Stomach (tissue), 8 donors: ENCODE measurements at regions not wholly inside any gene's neighbourhood (a gene's known extent, or its start where the extent isn't known, plus 50 kb on each side); places are given as distances from the start of the nearest gene placed in this dataset.
"Not testable (repeated sequence)": the region's sequence is repeated elsewhere in the genome, so short reads cannot be mapped to it uniquely, and the experiment has no call there.

Experiments
- DNase-seq, 2 donors: peaks; one replicate each; pipeline versions ENCODE4 v3.0.0 to v3.0.0-alpha.2; 2013 to 2019
- H3K27ac ChIP-seq, 5 donors: fragments of 200-600 bp in 4 of 5; sonication (generic) in 4 of 5; one replicate each; pipeline ENCODE4 v1.5.1; 2013 to 2019; ENCODE audit warnings: mild to moderate bottlenecking in 1 of 5, moderate library complexity in 1 of 5
- H3K27me3 ChIP-seq, 3 donors: fragments of 200-600 bp; sonication (generic); one replicate each; pipeline ENCODE4 v1.5.1; 2017 to 2019; ENCODE audit warnings: mixed run types in 1 of 3
- H3K36me3 ChIP-seq, 4 donors: fragments of 200-600 bp; sonication (generic); 1 replicate in 3 of 4; 2 replicates in 1 of 4; pipeline ENCODE4 v1.5.1; 2016 to 2019
- H3K4me1 ChIP-seq, 4 donors: fragments of 200-600 bp; sonication (generic); one replicate each; pipeline ENCODE4 v1.5.1; 2016 to 2019
- H3K4me3 ChIP-seq, 4 donors: fragments of 200-600 bp; sonication (generic) in 3 of 4; one replicate each; pipeline ENCODE4 v1.5.1; 2016 to 2019; ENCODE audit warnings: mild to moderate bottlenecking in 1 of 4
- H3K9me3 ChIP-seq, 4 donors: fragments of 200-600 bp; sonication (generic); one replicate each; pipeline ENCODE4 v1.5.1; 2016 to 2019
- EP300 ChIP-seq: sonication (generic); formaldehyde crosslinking; IDR thresholded peaks from one replicate; pipeline ENCODE4 v1.6.1; 2017; ENCODE audit warnings: antibody characterized with exemption
- POLR2A ChIP-seq, 4 donors: fragments of 450-650 bp; IDR thresholded peaks; one replicate each; pipeline ENCODE4 v1.6.1; 2016; ENCODE audit warnings: antibody characterized with exemption in 4 of 4, control low read depth in 2 of 4, mild to moderate bottlenecking in 1 of 4, moderate library complexity in 1 of 4
- POLR2AphosphoS5 ChIP-seq, 3 donors: sonication (generic); formaldehyde crosslinking; IDR thresholded peaks; one replicate each; pipeline ENCODE4 v1.6.1; 2016; ENCODE audit warnings: antibody characterized with exemption in 3 of 3
- WGBS, 5 donors: extraction: QIAGEN DNeasy Blood & Tissue Kit in 3 of 5; methylation state at CpG; one replicate each; pipeline versions ENCODE4 v1.1.5 to v1.1.7; 2013 to 2018; 5-methylcytosine and 5-hydroxymethylcytosine counted together
- intact Hi-C: fragments of 100-400 bp; cut with DNase I; formaldehyde crosslinking; loops from one replicate; pipeline ENCODE4 v1.15.1; 2023; ENCODE audit warnings: low total_unique reads
- TF ChIP-seq, protein P1 (sequence below), 7 experiments: fragments of 450-650 bp in 4 of 7; fragments of 200-600 bp in 3 of 7; sonication (generic) in 3 of 7; IDR thresholded peaks; one replicate each; pipeline ENCODE4 v1.5.1; 2016 to 2019; ENCODE audit warnings: antibody characterized with exemption in 7 of 7, control low read depth in 2 of 7, mild to moderate bottlenecking in 1 of 7
- donor health status: healthy with polysubstance abuse.
- donor health status: Bipolar disorder and iron deficiency.
- donor health status: healthy.

DNA sequence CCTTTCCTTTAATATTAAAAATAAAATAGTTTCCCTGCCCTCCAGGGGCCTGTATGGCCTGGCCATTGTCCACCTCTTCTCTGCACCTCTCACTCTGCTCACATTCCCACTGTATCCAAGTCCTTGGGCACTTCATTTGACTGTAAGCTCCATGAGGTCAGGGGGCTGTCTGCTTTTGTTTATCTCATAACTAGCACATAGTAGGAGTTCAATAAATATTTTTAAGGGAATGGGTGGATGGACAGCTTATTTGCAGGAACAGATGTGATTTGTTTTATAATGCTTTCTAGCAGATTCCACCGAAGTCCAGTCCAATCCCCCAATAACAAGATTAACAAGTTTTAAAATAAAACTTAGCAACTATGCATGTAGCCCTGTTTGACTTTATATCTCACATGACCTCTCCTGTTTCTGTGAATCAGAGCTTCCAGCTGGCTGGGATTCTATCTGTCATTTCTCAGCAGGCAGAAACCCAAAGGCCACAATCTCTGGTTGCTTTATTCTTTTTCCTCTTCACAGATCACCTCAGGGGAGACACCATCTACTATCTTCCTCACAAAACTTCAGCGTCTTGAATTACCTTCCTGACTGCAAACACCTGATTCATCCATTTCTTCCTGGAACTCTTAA, 123.0 kb upstream of the NR2F2 start:
- no peaks in the 10 kb centered on the region for H3K9me3 ChIP-seq
- peaks cover 0 to 23% (median 11%) of the 10 kb centered on the region in 4 donors for H3K4me1 ChIP-seq
- H3K36me3 ChIP-seq, result no peaks in the 10 kb centered on the region
- no peak overlapping the region for H3K4me3 ChIP-seq
- intact Hi-C loops, result no loop called here
- TF ChIP-seq POLR2A (IDR thresholded peaks at IDR 0.05), result no peak
- no peak for TF ChIP-seq POLR2AphosphoS5 (IDR thresholded peaks at IDR 0.05)
- no peak for TF ChIP-seq EP300
- TF ChIP-seq, protein P1, sequence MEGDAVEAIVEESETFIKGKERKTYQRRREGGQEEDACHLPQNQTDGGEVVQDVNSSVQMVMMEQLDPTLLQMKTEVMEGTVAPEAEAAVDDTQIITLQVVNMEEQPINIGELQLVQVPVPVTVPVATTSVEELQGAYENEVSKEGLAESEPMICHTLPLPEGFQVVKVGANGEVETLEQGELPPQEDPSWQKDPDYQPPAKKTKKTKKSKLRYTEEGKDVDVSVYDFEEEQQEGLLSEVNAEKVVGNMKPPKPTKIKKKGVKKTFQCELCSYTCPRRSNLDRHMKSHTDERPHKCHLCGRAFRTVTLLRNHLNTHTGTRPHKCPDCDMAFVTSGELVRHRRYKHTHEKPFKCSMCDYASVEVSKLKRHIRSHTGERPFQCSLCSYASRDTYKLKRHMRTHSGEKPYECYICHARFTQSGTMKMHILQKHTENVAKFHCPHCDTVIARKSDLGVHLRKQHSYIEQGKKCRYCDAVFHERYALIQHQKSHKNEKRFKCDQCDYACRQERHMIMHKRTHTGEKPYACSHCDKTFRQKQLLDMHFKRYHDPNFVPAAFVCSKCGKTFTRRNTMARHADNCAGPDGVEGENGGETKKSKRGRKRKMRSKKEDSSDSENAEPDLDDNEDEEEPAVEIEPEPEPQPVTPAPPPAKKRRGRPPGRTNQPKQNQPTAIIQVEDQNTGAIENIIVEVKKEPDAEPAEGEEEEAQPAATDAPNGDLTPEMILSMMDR (IDR thresholded peaks at IDR 0.05), result no peak
- 52 to 70% (median 67%) methylated on average over 2 of the region's 2 CpGs for WGBS, 5 donors
- H3K27ac ChIP-seq, result peak overlapping the region in 4 of 5 donors; percentile 41 to 83 (median 64)
- no peaks in the 10 kb centered on the region for H3K27me3 ChIP-seq
- DNase-seq, result no peak

DNA sequence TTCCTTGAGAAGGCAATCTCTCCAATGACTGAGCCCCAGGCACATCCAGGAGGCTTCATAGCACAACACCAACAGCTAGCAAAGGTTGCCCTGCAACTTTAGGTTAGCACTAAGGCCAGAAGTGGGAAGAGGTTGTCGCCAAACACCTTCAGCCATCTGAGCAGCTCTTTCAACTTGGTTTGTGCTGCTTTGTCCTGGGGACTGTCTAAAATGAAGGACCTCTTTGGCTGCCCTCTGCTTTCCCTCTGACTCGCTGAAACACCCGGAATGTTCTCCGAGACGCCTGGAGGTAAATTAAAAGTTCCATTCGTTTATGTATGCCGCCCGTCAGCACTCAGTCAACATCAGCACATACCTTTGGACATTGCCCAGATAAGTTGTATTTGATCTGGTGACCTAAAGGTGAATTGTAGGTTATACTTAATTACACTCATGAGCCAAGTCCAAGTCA, 121.2 kb upstream of the NR2F2 start:
- 33 to 66% (median 44%) methylated on average over 8 of the region's 8 CpGs for WGBS, 5 donors
- Histone ChIP-seq H3K4me1 (peaks cover 0 to 30% (median 11%) of the 10 kb centered on the region in 4 donors), H3K4me3 (no peak overlapping the region), H3K27me3 (no peaks in the 10 kb centered on the region), H3K9me3 (no peaks in the 10 kb centered on the region), H3K36me3 (no peaks in the 10 kb centered on the region), H3K27ac (peak overlapping the region; percentile 52 to 86 (median 82))
- intact Hi-C loops, result no loop called here
- peak; percentile 80 to 81 for DNase-seq
- peak in 2 of 3 donors; percentile 65 to 70 for TF ChIP-seq POLR2AphosphoS5 (IDR thresholded peaks at IDR 0.05)
- no peak for TF ChIP-seq EP300
- TF ChIP-seq, protein P1 (IDR thresholded peaks at IDR 0.05), result no peak
- TF ChIP-seq POLR2A (IDR thresholded peaks at IDR 0.05), result peak in 1 of 4 donors; percentile 25

DNA sequence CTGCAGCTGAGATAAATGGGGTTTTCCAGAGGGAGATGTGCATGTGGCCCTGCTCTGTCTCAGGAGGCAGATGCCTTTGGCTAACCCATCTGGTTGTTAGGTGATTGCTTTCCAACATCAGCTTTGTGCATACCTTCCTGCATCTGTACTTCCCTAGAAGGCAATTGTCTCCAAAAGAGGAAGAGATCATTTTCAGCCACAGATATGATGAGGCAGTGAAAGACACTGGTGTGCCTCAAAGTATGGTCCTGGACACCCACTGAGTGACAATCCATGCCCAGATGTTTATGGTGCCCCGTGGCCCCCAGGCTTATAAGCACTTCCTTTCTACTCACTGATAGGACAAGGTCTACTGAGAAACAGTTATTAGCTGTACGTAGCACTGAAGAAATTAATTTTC, 117.5 kb upstream of the NR2F2 start:
- Histone ChIP-seq H3K4me3 (no peak overlapping the region), H3K36me3 (no peaks in the 10 kb centered on the region), H3K9me3 (no peaks in the 10 kb centered on the region), H3K27ac (peak overlapping the region in 2 of 5 donors; percentile 22 to 30), H3K27me3 (no peaks in the 10 kb centered on the region), H3K4me1 (peaks cover 0 to 21% (median 10%) of the 10 kb centered on the region in 4 donors)
- intact Hi-C loops, result no loop called here
- no peak for DNase-seq
- 71 to 89% (median 86%) methylated on average over 2 of the region's 2 CpGs for WGBS, 5 donors
- TF ChIP-seq, protein P1 (IDR thresholded peaks at IDR 0.05), result no peak

DNA sequence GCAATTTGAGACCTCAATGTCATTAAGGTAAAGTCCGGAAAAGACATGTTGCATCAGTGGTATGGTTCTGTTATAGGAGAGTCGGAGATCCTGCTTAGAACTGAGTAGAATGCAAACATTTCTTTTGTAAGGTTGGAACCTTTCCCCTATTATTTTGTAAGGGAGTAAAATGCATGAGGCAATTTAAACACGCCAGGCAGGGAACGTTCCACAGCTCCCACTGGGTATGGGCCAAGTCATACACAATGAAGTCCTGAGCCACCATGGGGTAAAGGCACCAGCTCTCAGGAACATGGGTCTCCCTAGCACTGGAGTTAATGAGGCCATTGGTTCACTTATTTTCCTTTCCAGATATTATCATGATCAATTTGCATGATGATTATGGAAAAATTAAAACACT, 116.6 kb upstream of the NR2F2 start:
- H3K27ac ChIP-seq, result peak overlapping the region in 2 of 5 donors; percentile 22 to 30
- intact Hi-C loops, result no loop called here
- DNase-seq, result peak in 1 of 2 donors; percentile 73
- no peaks in the 10 kb centered on the region for H3K9me3 ChIP-seq
- no peaks in the 10 kb centered on the region for H3K36me3 ChIP-seq
- H3K4me1 ChIP-seq, result peaks cover 0 to 14% (median 4%) of the 10 kb centered on the region in 4 donors
- H3K27me3 ChIP-seq, result no peaks in the 10 kb centered on the region
- 28 to 56% (median 39%) methylated on average over 4 of the region's 4 CpGs for WGBS, 5 donors
- TF ChIP-seq POLR2A (IDR thresholded peaks at IDR 0.05) (no peak), EP300 (no peak), POLR2AphosphoS5 (IDR thresholded peaks at IDR 0.05) (no peak)
- TF ChIP-seq, protein P1 (IDR thresholded peaks at IDR 0.05), result no peak
- no peak overlapping the region for H3K4me3 ChIP-seq

DNA sequence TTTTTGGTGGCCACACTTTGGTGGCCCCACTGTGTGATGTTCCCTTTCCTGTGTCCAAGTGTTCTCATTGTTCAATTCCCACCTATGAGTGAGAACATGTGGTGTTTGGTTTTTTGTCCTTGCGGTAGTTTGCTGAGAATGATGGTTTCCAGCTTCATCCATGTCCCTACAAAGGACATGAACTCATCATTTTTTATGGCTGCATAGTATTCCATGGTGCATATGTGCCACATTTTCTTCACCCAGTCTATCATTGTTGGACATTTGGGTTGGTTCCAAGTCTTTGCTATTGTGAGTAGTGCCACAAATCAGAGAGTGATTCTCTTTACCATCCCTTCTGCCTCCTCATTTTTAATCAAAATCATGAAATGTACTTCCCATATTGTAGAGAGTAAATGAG, 114.0 kb upstream of the NR2F2 start:
- DNase-seq, H3K36me3 ChIP-seq, H3K4me1 ChIP-seq, H3K4me3 ChIP-seq, H3K9me3 ChIP-seq, H3K27ac ChIP-seq, H3K27me3 ChIP-seq, intact Hi-C loops: not testable (repeated sequence)
- WGBS, 5 donors, result 100% methylated on average over 1 of the region's 1 CpG; no CpG with 5 or more reads in 3 of the 5 donors
